ENCODE measurements at regions not wholly inside any gene's neighbourhood (a gene's known extent, or its start where the extent isn't known, plus 50 kb on each side); places are given as distances from the start of the nearest gene placed in this dataset.

- no peak overlapping the region for H3K4me3 ChIP-seq (ENCODE audit: low read depth, low read length)
- in situ Hi-C loops (cut with HindIII; ENCODE audit: low pct_ligation_motif_present, low sequenced_read_pairs): no loop called here
- no peaks in the 10 kb centered on the region for H3K36me3 ChIP-seq (replicated peaks)
- H3K27me3 ChIP-seq (replicated peaks): no peaks in the 10 kb centered on the region
- no peak for DNase-seq
- TF ChIP-seq CTCF (IDR thresholded peaks at IDR 0.05; ENCODE audit: low read depth, low read length, missing control alignments): no peak
- H3K27ac ChIP-seq: no peak overlapping the region
Measured at GRCh38 chr6:142679907-142680700, 264.9 kb downstream of the HIVEP2 start.

GRCh38 chr6:142681099-142681498 is 263.9 kb downstream of the HIVEP2 start:
- in situ Hi-C loops (cut with HindIII; ENCODE audit: low pct_ligation_motif_present, low sequenced_read_pairs): no loop called here

GRCh38 chr6:142682985-142683384 is 262.0 kb downstream of the HIVEP2 start:
- no peak overlapping the region for H3K4me3 ChIP-seq (ENCODE audit: low read depth, low read length)
- TF ChIP-seq CTCF (IDR thresholded peaks at IDR 0.05; ENCODE audit: low read depth, low read length, missing control alignments): no peak
- H3K36me3 ChIP-seq (replicated peaks): no peaks in the 10 kb centered on the region
- H3K27me3 ChIP-seq (replicated peaks): no peaks in the 10 kb centered on the region
- H3K27ac ChIP-seq: no peak overlapping the region
- no peak for DNase-seq
- in situ Hi-C loops (cut with HindIII; ENCODE audit: low pct_ligation_motif_present, low sequenced_read_pairs): no loop called here

More at GRCh38 chr6:142681099-142681498, 263.9 kb downstream of the HIVEP2 start:
- no peak overlapping the region for H3K4me3 ChIP-seq (ENCODE audit: low read depth, low read length)
- H3K27ac ChIP-seq: no peak overlapping the region
- TF ChIP-seq CTCF (IDR thresholded peaks at IDR 0.05; ENCODE audit: low read depth, low read length, missing control alignments): no peak
- DNase-seq: no peak
- no peaks in the 10 kb centered on the region for H3K27me3 ChIP-seq (replicated peaks)
- no peaks in the 10 kb centered on the region for H3K36me3 ChIP-seq (replicated peaks)

GRCh38 chr6:142683714-142684141 is 261.2 kb downstream of the HIVEP2 start:
- Histone ChIP-seq H3K27me3 (replicated peaks) (no peaks in the 10 kb centered on the region), H3K4me3 (ENCODE audit: low read depth, low read length) (no peak overlapping the region), H3K36me3 (replicated peaks) (no peaks in the 10 kb centered on the region), H3K27ac (no peak overlapping the region)
- in situ Hi-C loops (cut with HindIII; ENCODE audit: low pct_ligation_motif_present, low sequenced_read_pairs): no loop called here
- DNase-seq: no peak
- TF ChIP-seq CTCF (IDR thresholded peaks at IDR 0.05; ENCODE audit: low read depth, low read length, missing control alignments): no peak

- H3K36me3 ChIP-seq (replicated peaks): no peaks in the 10 kb centered on the region
- H3K4me3 ChIP-seq (ENCODE audit: low read depth, low read length): no peak overlapping the region
- DNase-seq: no peak
- no peak overlapping the region for H3K27ac ChIP-seq
- TF ChIP-seq CTCF (IDR thresholded peaks at IDR 0.05; ENCODE audit: low read depth, low read length, missing control alignments): no peak
- in situ Hi-C loops (cut with HindIII; ENCODE audit: low pct_ligation_motif_present, low sequenced_read_pairs): no loop called here
- H3K27me3 ChIP-seq (replicated peaks): no peaks in the 10 kb centered on the region
Measured at GRCh38 chr6:142684371-142684770, 260.6 kb downstream of the HIVEP2 start.

Measured in brain microvascular endothelial cell (primary cell).